ENCODE measurements at regions not wholly inside any gene's neighbourhood (a gene's known extent, or its start where the extent isn't known, plus 50 kb on each side); places are given as distances from the start of the nearest gene placed in this dataset.

DNA sequence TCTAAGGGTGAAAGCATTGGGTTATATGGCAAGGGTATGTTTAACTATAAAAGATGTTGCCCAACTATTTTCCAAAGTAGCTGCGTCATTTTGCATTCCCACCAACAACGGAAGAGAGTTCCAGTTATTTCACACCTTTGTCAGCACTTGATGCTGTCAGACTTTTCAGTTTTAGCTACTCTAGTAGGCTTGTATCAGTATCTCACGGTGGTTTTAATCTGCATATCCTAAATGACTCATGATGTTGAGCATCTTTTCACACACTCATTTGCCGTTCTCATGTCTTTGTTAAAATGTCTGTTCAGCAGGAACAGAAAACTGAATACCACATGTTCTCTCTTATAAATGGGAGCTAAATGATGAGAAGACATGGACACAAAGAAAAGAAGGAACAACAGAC is 122.3 kb downstream of the RNASET2 start:
- TF ChIP-seq POLR2AphosphoS5 (IDR thresholded peaks at IDR 0.05; ENCODE audit: borderline replicate concordance, low read depth, low read length) (no peak), EZH2 (IDR thresholded peaks at IDR 0.05) (no peak), FOXP2 (optimal IDR thresholded peaks at IDR 0.05; ENCODE audit: control extremely low read depth, extremely low read length, insufficient read depth) (no peak)
